ENCODE measurements at regions not wholly inside any gene's neighbourhood (a gene's known extent, or its start where the extent isn't known, plus 50 kb on each side); places are given as distances from the start of the nearest gene placed in this dataset.

DNA sequence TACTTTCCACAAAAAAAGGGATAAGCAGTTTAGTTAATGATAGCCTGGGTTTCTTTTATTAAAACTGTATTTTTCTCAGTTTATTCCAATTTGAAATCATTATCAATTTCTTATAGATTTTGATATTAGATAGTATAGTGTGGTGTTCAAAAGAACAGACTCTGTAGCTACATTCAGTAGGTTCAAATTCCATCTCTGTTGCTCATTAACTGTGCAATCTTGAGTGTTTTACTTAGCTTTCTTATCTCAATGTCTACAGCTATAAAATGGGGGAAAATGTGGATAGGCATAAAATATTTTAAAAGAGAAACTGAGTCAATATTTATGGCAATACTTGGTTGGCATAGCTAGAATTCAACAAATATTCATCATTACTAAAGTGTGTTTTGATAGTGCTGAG lies 86.9 kb upstream of the SEMA3A start:
- TF ChIP-seq POLR2A (IDR thresholded peaks at IDR 0.05) (no peak), POLR2AphosphoS5 (IDR thresholded peaks at IDR 0.05) (no peak)
- TF ChIP-seq, protein P1, sequence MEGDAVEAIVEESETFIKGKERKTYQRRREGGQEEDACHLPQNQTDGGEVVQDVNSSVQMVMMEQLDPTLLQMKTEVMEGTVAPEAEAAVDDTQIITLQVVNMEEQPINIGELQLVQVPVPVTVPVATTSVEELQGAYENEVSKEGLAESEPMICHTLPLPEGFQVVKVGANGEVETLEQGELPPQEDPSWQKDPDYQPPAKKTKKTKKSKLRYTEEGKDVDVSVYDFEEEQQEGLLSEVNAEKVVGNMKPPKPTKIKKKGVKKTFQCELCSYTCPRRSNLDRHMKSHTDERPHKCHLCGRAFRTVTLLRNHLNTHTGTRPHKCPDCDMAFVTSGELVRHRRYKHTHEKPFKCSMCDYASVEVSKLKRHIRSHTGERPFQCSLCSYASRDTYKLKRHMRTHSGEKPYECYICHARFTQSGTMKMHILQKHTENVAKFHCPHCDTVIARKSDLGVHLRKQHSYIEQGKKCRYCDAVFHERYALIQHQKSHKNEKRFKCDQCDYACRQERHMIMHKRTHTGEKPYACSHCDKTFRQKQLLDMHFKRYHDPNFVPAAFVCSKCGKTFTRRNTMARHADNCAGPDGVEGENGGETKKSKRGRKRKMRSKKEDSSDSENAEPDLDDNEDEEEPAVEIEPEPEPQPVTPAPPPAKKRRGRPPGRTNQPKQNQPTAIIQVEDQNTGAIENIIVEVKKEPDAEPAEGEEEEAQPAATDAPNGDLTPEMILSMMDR (IDR thresholded peaks at IDR 0.05): no peak
